ENCODE measurements at regions not wholly inside any gene's neighbourhood (a gene's known extent, or its start where the extent isn't known, plus 50 kb on each side); places are given as distances from the start of the nearest gene placed in this dataset.

- TF ChIP-seq CTCF (IDR thresholded peaks at IDR 0.05; ENCODE audit: low read depth, low read length, missing input control) (no peak), RAD21 (IDR thresholded peaks at IDR 0.05) (no peak), JUND (IDR thresholded peaks at IDR 0.05) (no peak), TAF1 (conservative IDR thresholded peaks at IDR 0.05) (no peak), MAX (IDR thresholded peaks at IDR 0.05) (no peak), ZBTB33 (IDR thresholded peaks at IDR 0.05) (no peak), REST (IDR thresholded peaks at IDR 0.05) (no peak), GABPA (IDR thresholded peaks at IDR 0.05 in 1 of 2, conservative IDR thresholded peaks at IDR 0.05 in 1 of 2) (no peak), NR2F2 (IDR thresholded peaks at IDR 0.05) (no peak), ATF3 (IDR thresholded peaks at IDR 0.05) (no peak)
Measured at GRCh38 chr14:71632440-71632946, 299.7 kb upstream of the RGS6 start.
